ENCODE measurements at regions not wholly inside any gene's neighbourhood (a gene's known extent, or its start where the extent isn't known, plus 50 kb on each side); places are given as distances from the start of the nearest gene placed in this dataset.

- CTCF ChIA-PET: no interaction called here
These were observed 90.2 kb upstream of the AGTR1 start for GRCh38 chr3:148607491-148607890.

GRCh38 chr3:148612278-148612677 is 85.4 kb upstream of the AGTR1 start:
- CTCF ChIA-PET: no interaction called here
- POLR2A ChIA-PET (ENCODE audit: low non-redundant PET): no interaction called here
- Histone ChIP-seq H3K27me3 (replicated peaks; ENCODE audit: insufficient read depth, low read depth, low read length, poor library complexity) (no peaks in the 10 kb centered on the region), H3K4me1 (ENCODE audit: insufficient read depth, low read length, poor library complexity, severe bottlenecking) (no peaks in the 10 kb centered on the region), H3K9me3 (ENCODE audit: low read depth, low read length, poor library complexity, severe bottlenecking) (no peaks in the 10 kb centered on the region), H3K27ac (ENCODE audit: low read depth, low read length, poor library complexity, severe bottlenecking) (no peak overlapping the region), H3K36me3 (ENCODE audit: insufficient read depth, low read length, poor library complexity, severe bottlenecking) (no peaks in the 10 kb centered on the region), H3K4me3 (ENCODE audit: low read depth, low read length, poor library complexity, severe bottlenecking) (no peak overlapping the region)
- intact Hi-C loops (cut with micrococcal nuclease; ENCODE audit: unreplicated experiment): no loop called here
- DNase-seq (ENCODE audit: low spot score): no peak
- no TSS peak for BruUV-seq (replicated peaks)
- no peak for TF ChIP-seq CTCF (conservative IDR thresholded peaks at IDR 0.05; ENCODE audit: low read depth, low read length)
- no peak for TF ChIP-seq EZH2 (IDR thresholded peaks at IDR 0.05; ENCODE audit: borderline replicate concordance, low read depth, low read length, poor library complexity, severe bottlenecking)

More at GRCh38 chr3:148607491-148607890, 90.2 kb upstream of the AGTR1 start:
- no peak for TF ChIP-seq EZH2 (IDR thresholded peaks at IDR 0.05; ENCODE audit: borderline replicate concordance, low read depth, low read length, poor library complexity, severe bottlenecking)
- no peak for TF ChIP-seq CTCF (conservative IDR thresholded peaks at IDR 0.05; ENCODE audit: low read depth, low read length)
- Histone ChIP-seq H3K27ac (ENCODE audit: low read depth, low read length, poor library complexity, severe bottlenecking) (no peak overlapping the region), H3K4me1 (ENCODE audit: insufficient read depth, low read length, poor library complexity, severe bottlenecking) (no peaks in the 10 kb centered on the region), H3K36me3 (ENCODE audit: insufficient read depth, low read length, poor library complexity, severe bottlenecking) (no peaks in the 10 kb centered on the region), H3K27me3 (replicated peaks; ENCODE audit: insufficient read depth, low read depth, low read length, poor library complexity) (no peaks in the 10 kb centered on the region), H3K9me3 (ENCODE audit: low read depth, low read length, poor library complexity, severe bottlenecking) (no peaks in the 10 kb centered on the region), H3K4me3 (ENCODE audit: low read depth, low read length, poor library complexity, severe bottlenecking) (no peak overlapping the region)
- DNase-seq (ENCODE audit: low spot score): no peak
- BruUV-seq (replicated peaks): no TSS peak
- POLR2A ChIA-PET (ENCODE audit: low non-redundant PET): no interaction called here
- intact Hi-C loops (cut with micrococcal nuclease; ENCODE audit: unreplicated experiment): no loop called here

GRCh38 chr3:148615382-148615781 is 82.3 kb upstream of the AGTR1 start:
- BruUV-seq (replicated peaks): no TSS peak
- POLR2A ChIA-PET (ENCODE audit: low non-redundant PET): no interaction called here
- TF ChIP-seq EZH2 (IDR thresholded peaks at IDR 0.05; ENCODE audit: borderline replicate concordance, low read depth, low read length, poor library complexity, severe bottlenecking): no peak
- no peak overlapping the region for H3K27ac ChIP-seq (ENCODE audit: low read depth, low read length, poor library complexity, severe bottlenecking)
- no peaks in the 10 kb centered on the region for H3K36me3 ChIP-seq (ENCODE audit: insufficient read depth, low read length, poor library complexity, severe bottlenecking)
- intact Hi-C loops (cut with micrococcal nuclease; ENCODE audit: unreplicated experiment): no loop called here
- CTCF ChIA-PET: no interaction called here
- no peaks in the 10 kb centered on the region for H3K27me3 ChIP-seq (replicated peaks; ENCODE audit: insufficient read depth, low read depth, low read length, poor library complexity)
- no peaks in the 10 kb centered on the region for H3K4me1 ChIP-seq (ENCODE audit: insufficient read depth, low read length, poor library complexity, severe bottlenecking)
- H3K4me3 ChIP-seq (ENCODE audit: low read depth, low read length, poor library complexity, severe bottlenecking): no peak overlapping the region
- H3K9me3 ChIP-seq (ENCODE audit: low read depth, low read length, poor library complexity, severe bottlenecking): no peaks in the 10 kb centered on the region
- no peak for DNase-seq (ENCODE audit: low spot score)

GRCh38 chr3:148625095-148625736 is 72.5 kb upstream of the AGTR1 start:
- ChIA-PET POLR2A (ENCODE audit: low non-redundant PET) (no interaction called here), CTCF (no interaction called here)
- H3K4me3 ChIP-seq (ENCODE audit: low read depth, low read length, poor library complexity, severe bottlenecking): no peak overlapping the region
- intact Hi-C loops (cut with micrococcal nuclease; ENCODE audit: unreplicated experiment): no loop called here
- no peaks in the 10 kb centered on the region for H3K9me3 ChIP-seq (ENCODE audit: low read depth, low read length, poor library complexity, severe bottlenecking)
- no TSS peak for BruUV-seq (replicated peaks)
- no peak for DNase-seq (ENCODE audit: low spot score)
- no peaks in the 10 kb centered on the region for H3K36me3 ChIP-seq (ENCODE audit: insufficient read depth, low read length, poor library complexity, severe bottlenecking)
- H3K4me1 ChIP-seq (ENCODE audit: insufficient read depth, low read length, poor library complexity, severe bottlenecking): no peaks in the 10 kb centered on the region
- no peaks in the 10 kb centered on the region for H3K27me3 ChIP-seq (replicated peaks; ENCODE audit: insufficient read depth, low read depth, low read length, poor library complexity)
- H3K27ac ChIP-seq (ENCODE audit: low read depth, low read length, poor library complexity, severe bottlenecking): no peak overlapping the region
- TF ChIP-seq CTCF (conservative IDR thresholded peaks at IDR 0.05; ENCODE audit: low read depth, low read length): no peak

Data from A673 (cell line).